BE2C (cell line): ENCODE measurements at regions not wholly inside any gene's neighbourhood (a gene's known extent, or its start where the extent isn't known, plus 50 kb on each side); places are given as distances from the start of the nearest gene placed in this dataset.

Source experiments
- DNase-seq: peaks from one replicate; pipeline ENCODE4 v3.0.0-alpha.2; 2020
- H3K27me3 ChIP-seq: fragments of 250-450 bp; sonication (Bioruptor Pico); 2 replicates; pipeline ENCODE4 v1.5.1; 2020; ENCODE audit warnings: mild to moderate bottlenecking
- H3K36me3 ChIP-seq: fragments of 250-450 bp; sonication (Bioruptor Pico); 2 replicates; pipeline ENCODE4 v1.5.1; 2020; ENCODE audit warnings: mild to moderate bottlenecking
- H3K4me1 ChIP-seq: fragments of 250-450 bp; sonication (Bioruptor Pico); 2 replicates; pipeline ENCODE4 v1.5.1; 2020
- H3K4me3 ChIP-seq: 2 replicates; pipeline ENCODE4 v1.5.1; 2011; ENCODE audit warnings: low read depth, low read length
- H3K9me3 ChIP-seq: fragments of 250-450 bp; sonication (Bioruptor Pico); 2 replicates; pipeline ENCODE4 v1.5.1; 2020
- CTCF ChIP-seq: IDR thresholded peaks from 2 replicates; pipeline ENCODE4 v1.5.1; 2012; ENCODE audit warnings: mild to moderate bottlenecking, low read depth, low read length

GRCh38 chr6:40210628-40211056, 276.4 kb upstream of the MOCS1 start:
- Histone ChIP-seq H3K36me3 (no peaks in the 10 kb centered on the region), H3K4me3 (no peak overlapping the region), H3K27me3 (no peaks in the 10 kb centered on the region), H3K4me1 (no peaks in the 10 kb centered on the region), H3K9me3 (no peaks in the 10 kb centered on the region)
- TF ChIP-seq CTCF, result no peak
- DNase-seq, result peak; percentile 24

DNA sequence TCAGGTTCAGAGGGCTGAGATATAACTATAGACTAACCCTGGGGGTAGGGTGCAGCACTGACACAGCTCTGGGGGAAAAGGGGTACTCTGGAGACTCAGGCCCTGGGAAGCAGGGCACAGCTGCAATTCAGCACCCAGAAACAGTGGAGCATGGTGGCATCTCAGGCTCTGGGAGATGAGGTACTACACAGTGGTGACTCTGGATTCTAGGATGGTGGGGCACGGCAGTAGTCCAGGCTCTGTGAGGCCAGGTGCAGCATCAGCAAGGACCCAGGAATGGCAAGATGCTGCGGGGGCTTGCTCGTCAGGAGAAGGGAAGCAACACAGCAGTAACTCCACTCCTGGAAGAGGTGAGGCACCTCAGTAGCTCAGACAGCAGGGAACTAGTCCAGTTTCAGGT, 271.5 kb upstream of the MOCS1 start:
- no peak for TF ChIP-seq CTCF
- Histone ChIP-seq H3K4me1 (no peaks in the 10 kb centered on the region), H3K4me3 (no peak overlapping the region), H3K27me3 (no peaks in the 10 kb centered on the region), H3K9me3 (no peaks in the 10 kb centered on the region; the same call in 1 of the 2 replicates), H3K36me3 (no peaks in the 10 kb centered on the region)
- no peak for DNase-seq

GRCh38 chr6:40205004-40205403, 270.7 kb upstream of the MOCS1 start:
- DNase-seq, result no peak
- no peak for TF ChIP-seq CTCF
- Histone ChIP-seq H3K9me3 (no peaks in the 10 kb centered on the region; the same call in 1 of the 2 replicates), H3K4me3 (no peak overlapping the region), H3K4me1 (no peaks in the 10 kb centered on the region), H3K36me3 (no peaks in the 10 kb centered on the region), H3K27me3 (no peaks in the 10 kb centered on the region)

DNA sequence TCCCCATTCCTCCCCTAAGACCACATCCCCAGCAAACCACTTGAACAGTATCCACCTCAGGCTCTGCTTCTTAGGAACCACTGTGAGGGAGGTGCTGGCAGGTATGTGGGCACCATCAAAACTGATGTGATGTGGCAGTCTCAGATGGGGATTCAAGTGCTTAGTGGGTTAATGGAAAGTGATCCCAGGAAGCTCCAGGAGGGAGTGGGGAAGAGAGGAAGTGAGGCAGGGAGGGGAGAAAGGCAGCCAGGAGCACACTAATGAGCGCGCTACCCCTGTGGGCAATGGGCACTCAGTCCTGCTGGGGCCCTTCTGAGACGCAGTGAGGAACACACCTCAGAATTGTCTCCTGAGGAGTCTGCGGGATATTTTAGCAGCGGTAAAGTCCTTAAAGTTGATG, 263.1 kb upstream of the MOCS1 start:
- Histone ChIP-seq H3K27me3 (no peaks in the 10 kb centered on the region), H3K4me3 (no peak overlapping the region), H3K4me1 (no peaks in the 10 kb centered on the region), H3K36me3 (no peaks in the 10 kb centered on the region), H3K9me3 (no peaks in the 10 kb centered on the region)
- TF ChIP-seq CTCF, result no peak
- no peak for DNase-seq

DNA sequence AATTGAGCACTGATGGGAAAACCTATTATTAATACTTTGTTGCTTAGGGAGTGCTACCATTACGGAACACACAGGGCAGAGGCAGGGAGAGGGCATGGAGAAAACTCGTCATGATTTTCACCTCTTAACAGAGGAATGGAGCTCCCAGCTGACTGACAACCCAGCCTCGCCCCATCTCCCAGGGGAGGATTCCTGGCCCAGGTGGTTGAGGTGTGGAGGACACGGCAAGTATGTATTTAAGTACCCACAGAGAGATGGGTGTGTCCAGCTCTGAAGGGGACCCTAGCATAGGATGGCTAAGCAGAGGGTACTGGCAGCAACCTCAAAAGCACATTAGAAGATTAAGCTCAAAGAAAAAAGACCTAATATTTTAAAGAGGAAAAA, 261.9 kb upstream of the MOCS1 start:
- DNase-seq, result no peak

More for the DNA sequence above, 261.9 kb upstream of the MOCS1 start:
- Histone ChIP-seq H3K4me3 (no peak overlapping the region), H3K36me3 (no peaks in the 10 kb centered on the region), H3K27me3 (no peaks in the 10 kb centered on the region), H3K4me1 (no peaks in the 10 kb centered on the region), H3K9me3 (no peaks in the 10 kb centered on the region)
- no peak for TF ChIP-seq CTCF
